ENCODE measurements at regions not wholly inside any gene's neighbourhood (a gene's known extent, or its start where the extent isn't known, plus 50 kb on each side); places are given as distances from the start of the nearest gene placed in this dataset.
"Not testable (repeated sequence)": the region's sequence is repeated elsewhere in the genome, so short reads cannot be mapped to it uniquely, and the experiment has no call there.

- H3K4me3 ChIP-seq (ENCODE audit: low read depth, low read length), result no peak overlapping the region
- no peak for TF ChIP-seq CTCF (IDR thresholded peaks at IDR 0.05; ENCODE audit: control insufficient read depth, extremely low read depth, insufficient read depth)
- DNase-seq (ENCODE audit: low read depth), result no peak
These were observed 182.4 kb downstream of the RASEF start for GRCh38 chr9:82880336-82881050.

GRCh38 chr9:82882138-82882537 is 180.8 kb downstream of the RASEF start:
- H3K4me3 ChIP-seq (ENCODE audit: low read depth, low read length), result no peak overlapping the region
- no peak for DNase-seq (ENCODE audit: low read depth)

GRCh38 chr9:82882748-82883147 is 180.2 kb downstream of the RASEF start:
- TF ChIP-seq CTCF (IDR thresholded peaks at IDR 0.05; ENCODE audit: control insufficient read depth, extremely low read depth, insufficient read depth), result no peak
- no peak for DNase-seq (ENCODE audit: low read depth)
- no peak overlapping the region for H3K4me3 ChIP-seq (ENCODE audit: low read depth, low read length)

More at GRCh38 chr9:82882138-82882537, 180.8 kb downstream of the RASEF start:
- TF ChIP-seq CTCF (IDR thresholded peaks at IDR 0.05; ENCODE audit: control insufficient read depth, extremely low read depth, insufficient read depth), result no peak

GRCh38 chr9:82883436-82883835 is 179.5 kb downstream of the RASEF start:
- no peak for DNase-seq (ENCODE audit: low read depth)
- no peak for TF ChIP-seq CTCF (IDR thresholded peaks at IDR 0.05; ENCODE audit: control insufficient read depth, extremely low read depth, insufficient read depth)
- H3K4me3 ChIP-seq (ENCODE audit: low read depth, low read length), result no peak overlapping the region

GRCh38 chr9:82883974-82884373 is 179.0 kb downstream of the RASEF start:
- H3K4me3 ChIP-seq (ENCODE audit: low read depth, low read length); DNase-seq (ENCODE audit: low read depth): not testable (repeated sequence)

GRCh38 chr9:82890401-82890800 is 172.5 kb downstream of the RASEF start:
- H3K4me3 ChIP-seq (ENCODE audit: low read depth, low read length), result no peak overlapping the region
- TF ChIP-seq CTCF (IDR thresholded peaks at IDR 0.05; ENCODE audit: control insufficient read depth, extremely low read depth, insufficient read depth), result no peak
- DNase-seq (ENCODE audit: low read depth), result no peak

GRCh38 chr9:82890865-82891264 is 172.1 kb downstream of the RASEF start:
- no peak overlapping the region for H3K4me3 ChIP-seq (ENCODE audit: low read depth, low read length)
- DNase-seq (ENCODE audit: low read depth), result no peak
- TF ChIP-seq CTCF (IDR thresholded peaks at IDR 0.05; ENCODE audit: control insufficient read depth, extremely low read depth, insufficient read depth), result no peak
